Progenitor cell of endocrine pancreas (in vitro differentiated cells): ENCODE measurements at regions not wholly inside any gene's neighbourhood (a gene's known extent, or its start where the extent isn't known, plus 50 kb on each side); places are given as distances from the start of the nearest gene placed in this dataset.
A peak's percentile ranks its signal among the peaks of the same experiment; 100 is the strongest.

Experiments used
- DNase-seq: peaks from one replicate; pipeline ENCODE4 v3.0.0; 2021; ENCODE audit warnings: low spot score; ENCODE audit not compliant: unreplicated experiment
- H3K27ac Mint-ChIP-seq: 2 replicates; pipeline ENCODE4 v1.8.0; 2021; ENCODE audit warnings: mild to moderate bottlenecking, moderate library complexity, mixed read lengths
- H3K27me3 Mint-ChIP-seq: 2 replicates; pipeline ENCODE4 v1.8.0; 2021; ENCODE audit warnings: mixed read lengths
- H3K36me3 Mint-ChIP-seq: 2 replicates; pipeline ENCODE4 v1.8.0; 2022; ENCODE audit warnings: mixed read lengths; ENCODE audit not compliant: insufficient read depth
- H3K4me1 Mint-ChIP-seq: 2 replicates; pipeline ENCODE4 v1.8.0; 2021; ENCODE audit warnings: low read depth, mixed read lengths
- H3K4me3 Mint-ChIP-seq: 2 replicates; pipeline ENCODE4 v1.8.0; 2021; ENCODE audit warnings: low read depth, mild to moderate bottlenecking, moderate library complexity, mixed read lengths
- H3K9me3 Mint-ChIP-seq: 2 replicates; pipeline ENCODE4 v1.8.0; 2021; ENCODE audit warnings: low read depth, mixed read lengths
- TF ChIP-seq, protein P1 (sequence below): fragments of 200-600 bp; sonication (generic); IDR thresholded peaks from one replicate; pipeline ENCODE4 v1.5.0; 2021; ENCODE audit warnings: antibody characterized with exemption, mild to moderate bottlenecking; ENCODE audit not compliant: unreplicated experiment

- H3K4me3 Mint-ChIP-seq, result no peak overlapping the region
- no peaks in the 10 kb centered on the region for H3K36me3 Mint-ChIP-seq
- H3K27me3 Mint-ChIP-seq, result no peaks in the 10 kb centered on the region
- H3K4me1 Mint-ChIP-seq, result peaks cover 33% of the 10 kb centered on the region
- no peak for DNase-seq
- H3K9me3 Mint-ChIP-seq, result peaks cover 2% of the 10 kb centered on the region
- TF ChIP-seq, protein P1, sequence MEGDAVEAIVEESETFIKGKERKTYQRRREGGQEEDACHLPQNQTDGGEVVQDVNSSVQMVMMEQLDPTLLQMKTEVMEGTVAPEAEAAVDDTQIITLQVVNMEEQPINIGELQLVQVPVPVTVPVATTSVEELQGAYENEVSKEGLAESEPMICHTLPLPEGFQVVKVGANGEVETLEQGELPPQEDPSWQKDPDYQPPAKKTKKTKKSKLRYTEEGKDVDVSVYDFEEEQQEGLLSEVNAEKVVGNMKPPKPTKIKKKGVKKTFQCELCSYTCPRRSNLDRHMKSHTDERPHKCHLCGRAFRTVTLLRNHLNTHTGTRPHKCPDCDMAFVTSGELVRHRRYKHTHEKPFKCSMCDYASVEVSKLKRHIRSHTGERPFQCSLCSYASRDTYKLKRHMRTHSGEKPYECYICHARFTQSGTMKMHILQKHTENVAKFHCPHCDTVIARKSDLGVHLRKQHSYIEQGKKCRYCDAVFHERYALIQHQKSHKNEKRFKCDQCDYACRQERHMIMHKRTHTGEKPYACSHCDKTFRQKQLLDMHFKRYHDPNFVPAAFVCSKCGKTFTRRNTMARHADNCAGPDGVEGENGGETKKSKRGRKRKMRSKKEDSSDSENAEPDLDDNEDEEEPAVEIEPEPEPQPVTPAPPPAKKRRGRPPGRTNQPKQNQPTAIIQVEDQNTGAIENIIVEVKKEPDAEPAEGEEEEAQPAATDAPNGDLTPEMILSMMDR, result no peak
- peak overlapping the region; percentile 19 for H3K27ac Mint-ChIP-seq
Measured at GRCh38 chr13:48862572-48862971, 113.1 kb upstream of the FNDC3A start.

- Mint-ChIP-seq H3K9me3 (peaks cover 2% of the 10 kb centered on the region), H3K27ac (no peak overlapping the region), H3K36me3 (no peaks in the 10 kb centered on the region), H3K4me3 (no peak overlapping the region), H3K27me3 (no peaks in the 10 kb centered on the region), H3K4me1 (peaks cover 22% of the 10 kb centered on the region)
- TF ChIP-seq, protein P1, result no peak
- DNase-seq, result no peak
Measured at GRCh38 chr13:48864100-48864499, 111.6 kb upstream of the FNDC3A start.

GRCh38 chr13:48866249-48866648, 109.5 kb upstream of the FNDC3A start:
- Mint-ChIP-seq H3K27me3 (no peaks in the 10 kb centered on the region), H3K27ac (no peak overlapping the region), H3K36me3 (no peaks in the 10 kb centered on the region), H3K4me1 (peaks cover 6% of the 10 kb centered on the region), H3K9me3 (peaks cover 2% of the 10 kb centered on the region), H3K4me3 (no peak overlapping the region)
- TF ChIP-seq, protein P1, result no peak
- DNase-seq, result no peak

GRCh38 chr13:48873081-48873480, 102.6 kb upstream of the FNDC3A start:
- H3K4me1 Mint-ChIP-seq, result peaks cover 13% of the 10 kb centered on the region
- peaks cover 25% of the 10 kb centered on the region for H3K27me3 Mint-ChIP-seq
- no peak overlapping the region for H3K4me3 Mint-ChIP-seq
- H3K9me3 Mint-ChIP-seq, result no peaks in the 10 kb centered on the region
- TF ChIP-seq, protein P1, result no peak
- no peaks in the 10 kb centered on the region for H3K36me3 Mint-ChIP-seq
- DNase-seq, result no peak
- no peak overlapping the region for H3K27ac Mint-ChIP-seq

- TF ChIP-seq, protein P1, result no peak
- no peak overlapping the region for H3K27ac Mint-ChIP-seq
- no peaks in the 10 kb centered on the region for H3K9me3 Mint-ChIP-seq
- no peak for DNase-seq
- H3K27me3 Mint-ChIP-seq, result peaks cover 25% of the 10 kb centered on the region
- peaks cover 13% of the 10 kb centered on the region for H3K4me1 Mint-ChIP-seq
- no peak overlapping the region for H3K4me3 Mint-ChIP-seq
- H3K36me3 Mint-ChIP-seq, result no peaks in the 10 kb centered on the region
Measured at GRCh38 chr13:48873587-48873986, 102.1 kb upstream of the FNDC3A start.

DNA sequence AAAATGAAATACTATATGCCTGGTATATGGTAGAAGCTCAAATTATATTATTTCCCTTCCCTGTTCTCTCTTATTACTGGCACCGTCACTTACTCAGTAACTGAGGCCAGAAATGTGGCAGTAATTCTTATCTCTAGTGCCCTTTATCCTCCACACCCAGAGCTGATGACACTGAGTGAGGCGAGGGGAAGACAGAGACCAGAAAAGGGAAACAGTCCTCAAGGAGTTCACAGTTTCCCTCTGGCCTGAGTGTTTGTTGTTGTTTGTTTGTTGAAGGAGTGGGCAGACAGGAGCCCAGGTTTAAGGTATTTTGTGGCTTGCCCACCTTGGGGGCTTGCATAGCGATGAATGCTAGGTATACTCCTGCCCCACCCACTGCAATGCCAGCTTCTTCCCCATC, 101.5 kb upstream of the FNDC3A start:
- no peak for DNase-seq
- Mint-ChIP-seq H3K4me3 (no peak overlapping the region), H3K27ac (no peak overlapping the region), H3K27me3 (peaks cover 25% of the 10 kb centered on the region), H3K9me3 (no peaks in the 10 kb centered on the region), H3K4me1 (peaks cover 13% of the 10 kb centered on the region), H3K36me3 (no peaks in the 10 kb centered on the region)
- TF ChIP-seq, protein P1, result no peak
